Stomach smooth muscle (tissue), 2 donors: ENCODE measurements at regions not wholly inside any gene's neighbourhood (a gene's known extent, or its start where the extent isn't known, plus 50 kb on each side); places are given as distances from the start of the nearest gene placed in this dataset.
"Not testable (repeated sequence)": the region's sequence is repeated elsewhere in the genome, so short reads cannot be mapped to it uniquely, and the experiment has no call there.

Source experiments
- H3K27ac ChIP-seq: one replicate; pipeline ENCODE4 v1.7.0; 2013; ENCODE audit warnings: mild to moderate bottlenecking, low read length, inconsistent platforms
- H3K27me3 ChIP-seq, 2 donors: one replicate each; pipeline ENCODE4 v1.7.0; 2013; ENCODE audit warnings: low read length in 2 of 2; ENCODE audit not compliant: insufficient read depth in 2 of 2, control insufficient read depth in 1 of 2
- H3K36me3 ChIP-seq, 2 donors: one replicate each; pipeline ENCODE4 v1.7.0; 2013; ENCODE audit warnings: low read length in 2 of 2; ENCODE audit not compliant: control insufficient read depth in 2 of 2, insufficient read depth in 2 of 2
- H3K4me1 ChIP-seq: one replicate; pipeline ENCODE4 v1.7.0; 2013; ENCODE audit warnings: low read length; ENCODE audit not compliant: control insufficient read depth, insufficient read depth
- H3K4me3 ChIP-seq, 2 donors: one replicate each; pipeline ENCODE4 v1.7.0; 2013; ENCODE audit warnings: low read length in 2 of 2
- H3K9ac ChIP-seq, 2 donors: one replicate each; pipeline ENCODE4 v1.7.0; 2013; ENCODE audit warnings: low read length in 2 of 2, mild to moderate bottlenecking in 1 of 2
- H3K9me3 ChIP-seq, 2 donors: one replicate each; pipeline ENCODE4 v1.7.0; 2013; ENCODE audit warnings: low read length in 2 of 2; ENCODE audit not compliant: control insufficient read depth in 2 of 2
- donor health status: healthy.
- donor health status: Pancreatic carcinoma.

DNA sequence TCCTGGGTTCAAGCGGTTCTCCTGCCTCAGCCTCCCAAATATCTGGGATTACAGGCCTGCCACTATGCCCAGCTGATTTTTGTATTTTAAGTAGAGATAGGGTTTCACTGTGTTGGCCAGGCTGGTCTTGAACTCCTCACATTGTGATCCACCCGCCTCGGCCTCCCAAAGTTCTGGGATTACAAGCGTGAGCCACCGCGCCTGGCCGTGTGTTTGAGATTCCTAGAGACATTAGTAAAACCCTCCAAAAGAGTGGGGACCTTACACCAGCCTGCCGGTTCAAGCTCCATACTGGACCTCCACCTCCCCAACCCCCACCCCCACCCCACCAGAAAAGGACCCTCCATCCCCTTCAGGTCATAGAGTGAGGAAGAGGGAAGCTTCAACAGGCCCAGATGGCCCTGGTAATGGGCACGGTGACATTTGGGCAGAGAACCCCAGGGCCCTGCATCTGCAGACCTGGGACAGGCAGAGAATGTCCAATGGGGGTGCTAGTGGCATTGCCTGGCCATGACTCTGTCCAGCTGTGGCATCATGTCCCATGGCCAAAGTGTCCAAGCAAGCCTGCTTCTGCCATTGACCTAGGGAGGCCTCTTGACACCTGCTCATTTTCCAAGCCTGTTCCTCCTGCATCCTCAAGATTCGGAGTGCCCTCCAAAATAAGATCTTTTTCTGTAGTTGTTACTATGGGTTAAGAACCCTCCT, 108.9 kb upstream of the KLF13 start:
- Histone ChIP-seq H3K27ac (no peak overlapping the region), H3K9me3 (no peaks in the 10 kb centered on the region), H3K4me1 (peaks cover 20% of the 10 kb centered on the region), H3K36me3 (no peaks in the 10 kb centered on the region), H3K9ac (no peak overlapping the region), H3K27me3 (no peaks in the 10 kb centered on the region), H3K4me3 (no peak overlapping the region)

DNA sequence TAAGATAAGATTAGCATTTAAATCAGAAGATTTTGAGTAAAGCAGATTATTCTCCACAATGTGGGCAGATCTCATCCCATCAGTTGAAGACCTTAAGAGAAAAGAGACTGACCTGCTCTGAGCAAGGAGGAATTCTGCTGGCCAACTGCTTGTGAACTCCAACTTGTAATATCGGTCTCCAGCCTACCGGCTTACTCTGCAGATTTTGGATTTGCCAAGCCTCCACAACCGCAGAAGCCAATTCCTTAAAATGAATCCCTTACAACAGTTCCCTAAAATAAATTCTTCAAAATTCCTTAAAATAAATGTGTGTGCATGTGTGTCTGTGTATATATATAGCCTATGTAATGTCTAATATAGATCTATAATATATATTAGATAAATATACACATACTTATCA, 107.4 kb upstream of the KLF13 start:
- Histone ChIP-seq H3K4me3 (no peak overlapping the region), H3K27me3 (peaks cover 0 to 6% of the 10 kb centered on the region in 2 donors), H3K36me3 (no peaks in the 10 kb centered on the region), H3K9ac (no peak overlapping the region), H3K27ac (no peak overlapping the region), H3K9me3 (no peaks in the 10 kb centered on the region), H3K4me1 (peaks cover 30% of the 10 kb centered on the region)

DNA sequence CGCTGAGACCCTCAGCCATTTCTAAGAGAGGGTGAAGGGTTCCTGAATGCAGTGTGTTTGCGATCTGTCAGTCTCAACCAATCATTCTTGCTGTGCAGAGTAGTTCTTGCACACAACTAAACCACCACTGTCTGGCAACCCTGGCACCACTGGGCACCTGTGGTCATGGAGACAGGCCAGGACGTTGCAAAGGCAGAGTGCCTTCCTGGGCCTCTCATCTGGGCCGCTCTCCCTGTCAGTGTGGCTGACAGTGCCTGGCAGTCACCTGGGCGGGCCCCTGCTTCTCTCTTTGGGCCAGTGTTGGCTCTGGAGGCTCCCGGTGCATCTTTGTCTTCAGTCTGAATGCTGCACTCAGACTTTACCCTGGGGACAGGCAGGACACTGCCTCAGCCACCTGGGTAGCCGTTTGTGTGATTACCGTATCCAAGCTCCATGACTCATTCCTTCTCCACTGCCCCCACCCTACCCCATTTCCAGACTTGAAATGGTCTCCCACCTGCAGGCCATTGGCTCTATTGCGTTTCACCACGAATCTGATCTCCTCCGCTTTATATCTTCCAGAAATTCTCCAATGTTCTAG, 104.6 kb upstream of the KLF13 start:
- Histone ChIP-seq H3K9me3 (no peaks in the 10 kb centered on the region), H3K27me3 (peaks cover 3 to 6% of the 10 kb centered on the region in 2 donors), H3K4me3 (no peak overlapping the region), H3K27ac (no peak overlapping the region), H3K36me3 (no peaks in the 10 kb centered on the region), H3K4me1 (peaks cover 11% of the 10 kb centered on the region), H3K9ac (no peak overlapping the region)

DNA sequence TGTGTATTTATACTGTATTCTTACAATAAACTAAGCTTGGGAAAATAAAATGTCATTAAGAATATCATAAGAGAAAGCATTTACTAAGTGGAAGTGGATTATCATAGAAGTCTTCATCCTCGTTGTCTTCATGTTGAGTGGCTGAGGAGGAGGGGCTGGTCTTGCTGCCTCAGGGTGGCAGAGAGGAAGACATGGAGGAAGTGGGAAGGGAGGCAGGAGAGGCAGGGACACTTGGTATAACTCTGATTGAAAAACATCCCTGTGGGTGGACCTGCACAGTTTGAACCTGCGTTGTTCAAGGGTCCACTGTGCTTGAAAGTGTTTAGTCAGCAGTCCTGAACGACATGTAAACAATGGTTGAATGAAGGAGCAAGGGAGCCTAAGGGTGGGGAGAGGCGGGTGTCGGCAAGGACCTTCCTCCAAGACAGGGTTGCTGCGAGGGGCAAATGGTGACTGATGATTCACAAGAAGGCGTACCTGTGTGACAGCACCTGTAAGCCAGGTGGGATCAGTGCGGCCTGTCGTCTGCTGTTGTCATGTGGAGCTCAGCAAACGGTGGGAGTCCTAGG, 103.8 kb upstream of the KLF13 start:
- peaks cover 3 to 6% of the 10 kb centered on the region in 2 donors for H3K27me3 ChIP-seq
- no peaks in the 10 kb centered on the region for H3K36me3 ChIP-seq
- H3K4me1 ChIP-seq = peaks cover 10% of the 10 kb centered on the region
- H3K4me3 ChIP-seq = no peak overlapping the region
- H3K9me3 ChIP-seq = no peaks in the 10 kb centered on the region
- H3K9ac ChIP-seq = no peak overlapping the region
- no peak overlapping the region for H3K27ac ChIP-seq

DNA sequence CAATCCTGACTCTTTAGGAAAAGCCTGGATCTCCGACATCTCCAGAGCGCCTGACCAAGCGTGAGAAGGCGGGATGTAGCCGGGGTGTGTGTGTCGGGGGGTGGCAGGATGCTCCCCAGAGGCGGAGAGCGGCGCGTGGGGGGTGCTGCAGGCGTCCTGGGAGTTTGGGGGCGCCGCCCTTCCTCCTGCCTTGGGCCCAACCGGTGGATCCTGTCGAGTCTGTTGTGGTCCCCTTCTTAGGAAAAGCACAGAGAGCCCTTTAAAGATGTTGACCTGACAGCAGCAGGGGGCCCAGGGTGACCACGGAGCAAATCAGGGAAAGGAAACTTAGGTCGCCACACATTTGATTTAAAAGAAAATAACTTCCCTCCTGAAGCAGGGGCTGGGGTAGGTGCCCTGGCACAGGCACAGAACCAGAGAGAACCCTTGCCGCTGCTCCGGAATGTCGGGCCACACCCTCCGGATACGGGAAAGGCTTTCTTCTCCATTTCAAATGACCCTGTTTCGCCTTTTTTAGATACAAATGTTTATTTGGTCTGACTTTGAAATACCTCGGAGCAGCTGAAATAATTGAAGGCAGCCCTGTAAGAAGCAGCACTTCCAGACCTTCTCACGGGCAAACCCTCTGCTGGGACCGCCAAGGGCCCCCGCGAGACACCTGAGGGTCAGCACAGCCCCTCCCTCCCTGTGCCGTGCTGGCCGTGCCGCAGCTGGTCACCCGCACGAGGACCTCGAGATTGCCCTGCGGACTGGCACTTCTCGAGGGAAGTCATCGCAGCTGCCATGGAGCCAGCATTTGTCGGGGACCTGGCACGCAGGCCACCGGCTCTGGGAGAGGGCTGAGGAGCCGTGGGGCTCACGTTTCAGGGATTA, 102.9 kb upstream of the KLF13 start:
- H3K4me3 ChIP-seq = peak overlapping the region in 1 of 2 donors; percentile 35
- H3K9me3 ChIP-seq = no peaks in the 10 kb centered on the region
- peaks cover 3 to 6% of the 10 kb centered on the region in 2 donors for H3K27me3 ChIP-seq
- no peak overlapping the region for H3K27ac ChIP-seq
- no peaks in the 10 kb centered on the region for H3K36me3 ChIP-seq
- peaks cover 10% of the 10 kb centered on the region for H3K4me1 ChIP-seq
- no peak overlapping the region for H3K9ac ChIP-seq

DNA sequence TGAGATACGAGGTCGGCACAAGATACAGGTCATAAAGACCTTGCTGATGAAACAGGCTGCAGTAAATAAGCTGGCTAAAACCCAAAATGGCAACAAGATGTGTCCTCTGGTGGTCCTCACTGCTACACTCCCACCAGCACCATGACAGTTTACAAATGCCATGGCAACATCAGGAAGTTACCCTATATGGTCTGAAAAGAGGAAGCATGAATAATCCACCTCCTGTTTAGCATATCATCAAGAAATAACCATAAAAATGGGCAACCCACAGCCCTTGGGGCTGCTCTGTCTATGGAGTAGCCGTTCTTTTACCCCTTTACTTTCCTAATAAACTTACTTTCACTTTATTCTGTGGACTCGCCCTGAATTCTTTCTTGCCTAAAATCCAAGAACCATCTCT, 102.0 kb upstream of the KLF13 start:
- not testable (repeated sequence) for H3K36me3 ChIP-seq, H3K27me3 ChIP-seq, H3K9ac ChIP-seq, H3K27ac ChIP-seq, H3K4me1 ChIP-seq, H3K9me3 ChIP-seq, H3K4me3 ChIP-seq

DNA sequence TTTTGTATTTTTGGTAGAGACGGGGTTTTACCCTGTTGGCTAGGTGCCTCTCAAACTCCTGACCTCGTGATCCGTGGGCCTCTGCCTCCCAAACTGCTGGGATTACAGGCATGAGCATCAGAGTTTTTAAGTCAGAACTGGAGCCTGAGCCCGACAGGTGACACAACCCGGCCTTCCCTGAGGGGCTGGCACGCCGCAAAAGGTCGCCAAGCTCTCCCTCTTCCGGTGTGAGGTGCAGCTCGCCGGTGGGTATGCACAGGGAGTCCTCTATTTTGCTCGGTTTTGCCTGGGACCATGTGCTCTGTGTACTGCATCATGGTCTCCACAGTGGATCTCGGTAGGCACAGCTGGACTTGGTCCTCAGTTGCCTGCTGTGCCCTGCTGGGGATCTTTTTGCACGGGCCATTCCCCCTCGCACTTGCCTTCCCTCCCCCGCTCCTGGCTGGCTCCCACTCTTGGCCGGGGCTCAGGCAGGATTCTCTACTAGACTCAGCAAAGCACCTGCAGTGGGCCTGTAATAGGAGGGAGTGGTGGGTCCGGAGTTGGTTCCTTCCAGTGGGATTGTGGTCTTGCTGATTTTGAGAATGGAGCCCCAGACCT, 101.2 kb upstream of the KLF13 start:
- Histone ChIP-seq H3K4me1 (peaks cover 10% of the 10 kb centered on the region), H3K4me3 (no peak overlapping the region), H3K9ac (no peak overlapping the region)

DNA sequence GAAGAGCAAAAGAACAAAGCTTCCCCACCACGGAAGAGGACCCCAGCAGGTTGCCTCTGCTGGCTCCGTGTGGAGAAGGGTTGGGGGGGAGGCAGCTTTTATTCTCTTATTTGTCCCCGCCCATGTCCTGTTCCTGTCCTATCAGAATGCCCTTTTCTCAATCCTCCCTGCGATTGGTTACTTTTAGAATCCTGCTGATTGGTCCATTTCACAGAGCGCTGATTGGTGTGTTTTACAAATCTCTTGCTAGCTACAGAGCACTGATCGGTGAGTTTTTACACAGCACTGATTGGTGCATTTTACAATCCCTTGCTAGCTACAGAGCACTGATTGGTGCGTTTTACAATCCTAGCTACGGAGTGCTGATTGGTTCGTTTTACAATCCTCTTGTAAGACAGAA, 100.6 kb upstream of the KLF13 start:
- H3K4me3 ChIP-seq = no peak overlapping the region
- peaks cover 10% of the 10 kb centered on the region for H3K4me1 ChIP-seq
- no peaks in the 10 kb centered on the region for H3K9me3 ChIP-seq
- H3K27ac ChIP-seq = no peak overlapping the region
- H3K27me3 ChIP-seq = peaks cover 5 to 6% of the 10 kb centered on the region in 2 donors
- H3K9ac ChIP-seq = no peak overlapping the region
- no peaks in the 10 kb centered on the region for H3K36me3 ChIP-seq

More for the DNA sequence above, 101.2 kb upstream of the KLF13 start:
- Histone ChIP-seq H3K27ac (no peak overlapping the region), H3K36me3 (no peaks in the 10 kb centered on the region), H3K27me3 (peaks cover 4 to 6% of the 10 kb centered on the region in 2 donors), H3K9me3 (no peaks in the 10 kb centered on the region)

DNA sequence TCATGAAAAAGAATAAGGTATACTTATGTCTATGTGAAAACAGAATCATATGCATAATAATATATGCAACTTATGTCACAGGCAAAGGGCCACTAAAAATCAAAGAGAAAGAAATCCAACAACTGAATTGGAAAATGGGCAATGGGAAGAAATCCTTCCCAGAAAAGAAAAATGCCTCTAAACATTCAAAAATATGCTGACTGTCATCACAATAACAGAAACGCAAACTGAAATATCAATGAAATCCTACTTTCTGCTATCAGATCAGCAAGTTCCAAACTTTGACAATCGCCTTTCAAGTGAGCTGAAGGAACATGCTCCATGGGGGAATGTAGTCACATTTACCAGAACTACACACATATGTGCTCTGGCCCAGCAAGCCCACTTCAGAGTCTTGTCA, 99.4 kb upstream of the KLF13 start:
- Histone ChIP-seq H3K36me3 (no peaks in the 10 kb centered on the region), H3K4me3 (no peak overlapping the region), H3K27me3 (peaks cover 5 to 6% of the 10 kb centered on the region in 2 donors), H3K9ac (no peak overlapping the region), H3K27ac (no peak overlapping the region), H3K4me1 (peaks cover 10% of the 10 kb centered on the region), H3K9me3 (no peaks in the 10 kb centered on the region)

DNA sequence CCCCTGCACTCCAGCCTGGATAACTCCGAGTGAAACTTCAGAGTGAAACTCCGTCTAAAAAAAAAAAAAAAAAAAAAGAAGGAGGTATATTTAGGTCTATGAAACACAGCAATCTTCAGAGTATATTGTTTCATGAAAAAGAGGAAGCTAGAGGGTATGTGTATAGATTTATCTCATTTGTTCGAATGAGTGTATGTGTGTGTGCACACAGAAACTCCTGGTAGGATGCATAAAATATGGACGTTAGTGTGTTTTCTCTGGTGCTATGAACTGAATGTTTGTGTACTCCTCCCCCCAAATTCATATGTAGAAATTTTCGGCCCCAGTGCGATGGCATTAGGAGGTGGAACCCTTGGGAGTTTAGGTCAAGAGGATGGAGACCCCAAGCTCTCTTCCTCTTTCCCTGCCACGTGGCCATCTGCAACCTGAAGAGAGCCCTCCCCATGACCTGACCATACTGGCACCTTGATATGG, 98.6 kb upstream of the KLF13 start:
- Histone ChIP-seq H3K36me3 (no peaks in the 10 kb centered on the region), H3K9me3 (no peaks in the 10 kb centered on the region), H3K4me1 (peaks cover 8% of the 10 kb centered on the region), H3K4me3 (no peak overlapping the region), H3K27me3 (peaks cover 5 to 6% of the 10 kb centered on the region in 2 donors), H3K27ac (no peak overlapping the region), H3K9ac (no peak overlapping the region)
